ENCODE measurements at regions not wholly inside any gene's neighbourhood (a gene's known extent, or its start where the extent isn't known, plus 50 kb on each side); places are given as distances from the start of the nearest gene placed in this dataset.

- Histone ChIP-seq H3K27me3 (ENCODE audit: control insufficient read depth in 3 of 3, insufficient read depth in 3 of 3, low read length in 2 of 3) (no peaks in the 10 kb centered on the region), H3K4me1 (ENCODE audit: control insufficient read depth in 5 of 5, insufficient read depth in 5 of 5, low read length in 5 of 5) (no peaks in the 10 kb centered on the region), H3K27ac (ENCODE audit: low read depth in 1 of 2, low read length in 1 of 2) (no peak overlapping the region), H3K9ac (ENCODE audit: insufficient read depth in 1 of 2, low read length in 2 of 2) (no peak overlapping the region), H3K36me3 (ENCODE audit: control insufficient read depth in 4 of 4, insufficient read depth in 4 of 4, low read length in 4 of 4) (no peaks in the 10 kb centered on the region), H3K9me3 (ENCODE audit: control insufficient read depth in 4 of 4, insufficient read depth in 3 of 4, low read length in 3 of 4) (peaks cover 0 to 13% (median 8%) of the 10 kb centered on the region in 4 donors), H3K4me3 (no peak overlapping the region)
- ATAC-seq (ENCODE audit: insufficient read depth, low FRiP score) = no peak
- TF ChIP-seq CTCF (IDR thresholded peaks at IDR 0.05; ENCODE audit: control extremely low read depth, extremely low read depth) = no peak
- peak in 1 of 3 donors; percentile 4 for DNase-seq
- WGBS, 2 donors = 55 to 85% methylated on average over 1 of the region's 1 CpG
Measured at GRCh38 chr1:80258659-80259058, 1252.1 kb upstream of the ADGRL4 start.

- peaks cover 0 to 5% (median 1%) of the 10 kb centered on the region in 4 donors for H3K9me3 ChIP-seq (ENCODE audit: control insufficient read depth in 4 of 4, insufficient read depth in 3 of 4, low read length in 3 of 4)
- TF ChIP-seq CTCF (IDR thresholded peaks at IDR 0.05; ENCODE audit: control extremely low read depth, extremely low read depth) = no peak
- no peak for ATAC-seq (ENCODE audit: insufficient read depth, low FRiP score)
- H3K27ac ChIP-seq (ENCODE audit: low read depth in 1 of 2, low read length in 1 of 2) = no peak overlapping the region
- H3K27me3 ChIP-seq (ENCODE audit: control insufficient read depth in 3 of 3, insufficient read depth in 3 of 3, low read length in 2 of 3) = no peaks in the 10 kb centered on the region
- 45 to 56% methylated on average over 1 of the region's 1 CpG for WGBS, 2 donors
- DNase-seq = no peak
- no peak overlapping the region for H3K9ac ChIP-seq (ENCODE audit: insufficient read depth in 1 of 2, low read length in 2 of 2)
- H3K4me3 ChIP-seq = no peak overlapping the region
- no peaks in the 10 kb centered on the region for H3K36me3 ChIP-seq (ENCODE audit: control insufficient read depth in 4 of 4, insufficient read depth in 4 of 4, low read length in 4 of 4)
- H3K4me1 ChIP-seq (ENCODE audit: control insufficient read depth in 5 of 5, insufficient read depth in 5 of 5, low read length in 5 of 5) = no peaks in the 10 kb centered on the region
Measured at GRCh38 chr1:80251591-80251990, 1245.1 kb upstream of the ADGRL4 start.

GRCh38 chr1:80251171-80251570 lies 1244.6 kb upstream of the ADGRL4 start:
- ATAC-seq (ENCODE audit: insufficient read depth, low FRiP score) (no peak), DNase-seq (no peak)
- TF ChIP-seq CTCF (IDR thresholded peaks at IDR 0.05; ENCODE audit: control extremely low read depth, extremely low read depth) = no peak
- H3K27me3 ChIP-seq (ENCODE audit: control insufficient read depth in 3 of 3, insufficient read depth in 3 of 3, low read length in 2 of 3) = no peaks in the 10 kb centered on the region
- no peaks in the 10 kb centered on the region for H3K4me1 ChIP-seq (ENCODE audit: control insufficient read depth in 5 of 5, insufficient read depth in 5 of 5, low read length in 5 of 5)
- H3K36me3 ChIP-seq (ENCODE audit: control insufficient read depth in 4 of 4, insufficient read depth in 4 of 4, low read length in 4 of 4) = no peaks in the 10 kb centered on the region
- no peak overlapping the region for H3K9ac ChIP-seq (ENCODE audit: insufficient read depth in 1 of 2, low read length in 2 of 2)
- no peak overlapping the region for H3K4me3 ChIP-seq
- no peak overlapping the region for H3K27ac ChIP-seq (ENCODE audit: low read depth in 1 of 2, low read length in 1 of 2)
- peaks cover 0 to 5% (median 1%) of the 10 kb centered on the region in 4 donors for H3K9me3 ChIP-seq (ENCODE audit: control insufficient read depth in 4 of 4, insufficient read depth in 3 of 4, low read length in 3 of 4)

GRCh38 chr1:80250573-80251168 lies 1244.1 kb upstream of the ADGRL4 start:
- Histone ChIP-seq H3K4me1 (ENCODE audit: control insufficient read depth in 5 of 5, insufficient read depth in 5 of 5, low read length in 5 of 5) (no peaks in the 10 kb centered on the region), H3K36me3 (ENCODE audit: control insufficient read depth in 4 of 4, insufficient read depth in 4 of 4, low read length in 4 of 4) (no peaks in the 10 kb centered on the region), H3K4me3 (no peak overlapping the region), H3K9ac (ENCODE audit: insufficient read depth in 1 of 2, low read length in 2 of 2) (no peak overlapping the region), H3K9me3 (ENCODE audit: control insufficient read depth in 4 of 4, insufficient read depth in 3 of 4, low read length in 3 of 4) (peaks cover 0 to 5% (median 1%) of the 10 kb centered on the region in 4 donors), H3K27ac (ENCODE audit: low read depth in 1 of 2, low read length in 1 of 2) (no peak overlapping the region), H3K27me3 (ENCODE audit: control insufficient read depth in 3 of 3, insufficient read depth in 3 of 3, low read length in 2 of 3) (no peaks in the 10 kb centered on the region)
- no peak for DNase-seq
- 90% methylated on average over 3 of the region's 3 CpGs for WGBS, 2 donors
- no peak for ATAC-seq (ENCODE audit: insufficient read depth, low FRiP score)
- TF ChIP-seq CTCF (IDR thresholded peaks at IDR 0.05; ENCODE audit: control extremely low read depth, extremely low read depth) = no peak

All from lung (tissue), 11 donors.